ENCODE measurements at regions not wholly inside any gene's neighbourhood (a gene's known extent, or its start where the extent isn't known, plus 50 kb on each side); places are given as distances from the start of the nearest gene placed in this dataset.
"Not testable (repeated sequence)": the region's sequence is repeated elsewhere in the genome, so short reads cannot be mapped to it uniquely, and the experiment has no call there.

DNA sequence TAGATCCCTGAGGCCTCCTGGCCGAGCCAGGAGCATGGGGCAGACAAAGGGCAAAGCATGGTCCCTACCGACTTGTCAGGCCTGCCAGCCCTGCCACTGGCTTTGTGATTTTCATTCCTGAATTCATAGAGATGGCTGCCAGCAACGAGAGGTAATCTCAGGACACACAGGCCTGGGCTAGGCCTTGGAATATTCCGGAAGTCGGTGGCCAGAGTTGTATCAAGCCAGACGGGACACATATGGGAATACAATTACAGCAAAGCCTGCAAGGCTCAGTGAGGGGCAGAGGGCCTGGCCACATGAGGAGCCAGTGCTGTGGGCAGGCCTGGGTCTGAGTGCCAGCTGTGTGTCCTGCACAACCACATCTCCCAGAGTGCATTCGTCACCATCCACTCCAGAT is 72.4 kb upstream of the PLGLB2 start:
- TF ChIP-seq, protein P1, sequence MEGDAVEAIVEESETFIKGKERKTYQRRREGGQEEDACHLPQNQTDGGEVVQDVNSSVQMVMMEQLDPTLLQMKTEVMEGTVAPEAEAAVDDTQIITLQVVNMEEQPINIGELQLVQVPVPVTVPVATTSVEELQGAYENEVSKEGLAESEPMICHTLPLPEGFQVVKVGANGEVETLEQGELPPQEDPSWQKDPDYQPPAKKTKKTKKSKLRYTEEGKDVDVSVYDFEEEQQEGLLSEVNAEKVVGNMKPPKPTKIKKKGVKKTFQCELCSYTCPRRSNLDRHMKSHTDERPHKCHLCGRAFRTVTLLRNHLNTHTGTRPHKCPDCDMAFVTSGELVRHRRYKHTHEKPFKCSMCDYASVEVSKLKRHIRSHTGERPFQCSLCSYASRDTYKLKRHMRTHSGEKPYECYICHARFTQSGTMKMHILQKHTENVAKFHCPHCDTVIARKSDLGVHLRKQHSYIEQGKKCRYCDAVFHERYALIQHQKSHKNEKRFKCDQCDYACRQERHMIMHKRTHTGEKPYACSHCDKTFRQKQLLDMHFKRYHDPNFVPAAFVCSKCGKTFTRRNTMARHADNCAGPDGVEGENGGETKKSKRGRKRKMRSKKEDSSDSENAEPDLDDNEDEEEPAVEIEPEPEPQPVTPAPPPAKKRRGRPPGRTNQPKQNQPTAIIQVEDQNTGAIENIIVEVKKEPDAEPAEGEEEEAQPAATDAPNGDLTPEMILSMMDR (IDR thresholded peaks at IDR 0.05) = not testable (repeated sequence)
- not testable (repeated sequence) for TF ChIP-seq POLR2A (IDR thresholded peaks at IDR 0.05)

Measured in lower leg skin (tissue), 3 donors.